HG03280 (cell line): ENCODE measurements at regions not wholly inside any gene's neighbourhood (a gene's known extent, or its start where the extent isn't known, plus 50 kb on each side); places are given as distances from the start of the nearest gene placed in this dataset.

Experiments
- ATAC-seq: cut with Tn5 transposase; IDR thresholded peaks from one replicate; pipeline ENCODE4 v1.9.1; 2021; ENCODE audit warnings: mild to moderate bottlenecking, moderate library complexity; ENCODE audit not compliant: unreplicated experiment

DNA sequence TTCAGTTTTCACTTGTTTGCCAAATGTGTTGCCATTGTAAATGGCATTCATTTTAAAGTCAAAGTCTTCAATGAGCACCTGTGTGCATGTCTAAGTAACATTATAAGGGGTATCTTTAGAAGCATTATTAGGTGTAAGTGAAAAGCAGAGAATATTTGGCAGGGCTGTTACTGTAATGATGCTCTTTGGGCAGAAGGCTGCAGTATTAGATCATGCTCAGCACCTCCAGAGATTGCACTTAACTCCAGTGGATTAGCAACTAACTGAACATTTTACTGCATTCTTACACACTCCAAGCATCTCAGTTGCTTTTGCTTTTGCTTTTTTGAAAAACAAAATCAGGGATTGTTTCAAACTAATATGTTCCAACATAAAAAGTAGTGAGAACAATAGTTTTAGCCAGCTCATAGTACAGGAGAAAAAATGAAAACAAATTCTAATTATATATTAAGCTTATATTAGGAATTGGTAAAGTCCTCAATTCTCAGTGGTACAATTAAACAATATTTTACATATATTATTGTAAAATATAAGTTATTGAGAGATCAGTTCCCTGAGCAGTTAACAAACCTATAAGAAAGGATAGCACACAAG is 1740.9 kb upstream of the CDH9 start:
- no peak for ATAC-seq

DNA sequence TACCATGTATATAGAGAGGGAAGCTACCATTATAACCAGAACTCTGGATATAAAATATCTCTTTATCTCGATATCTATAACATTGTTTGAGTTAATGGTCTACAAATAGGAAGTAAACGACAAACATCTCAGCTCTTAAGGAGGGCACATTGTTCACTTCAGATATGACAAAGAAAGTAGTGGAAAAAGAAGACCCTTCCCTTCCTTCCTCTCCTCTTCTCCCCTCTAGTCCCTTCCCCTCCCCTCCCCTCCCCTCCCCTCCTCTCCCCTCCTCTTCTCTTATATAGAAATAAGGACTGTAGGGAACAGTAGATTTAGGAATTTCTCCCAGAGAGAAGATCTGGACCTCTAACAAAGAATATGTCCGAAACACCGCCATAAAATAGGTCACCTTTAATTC is 1731.9 kb upstream of the CDH9 start:
- no peak for ATAC-seq

GRCh38 chr5:28766565-28767158 is 1728.3 kb upstream of the CDH9 start:
- no peak for ATAC-seq

DNA sequence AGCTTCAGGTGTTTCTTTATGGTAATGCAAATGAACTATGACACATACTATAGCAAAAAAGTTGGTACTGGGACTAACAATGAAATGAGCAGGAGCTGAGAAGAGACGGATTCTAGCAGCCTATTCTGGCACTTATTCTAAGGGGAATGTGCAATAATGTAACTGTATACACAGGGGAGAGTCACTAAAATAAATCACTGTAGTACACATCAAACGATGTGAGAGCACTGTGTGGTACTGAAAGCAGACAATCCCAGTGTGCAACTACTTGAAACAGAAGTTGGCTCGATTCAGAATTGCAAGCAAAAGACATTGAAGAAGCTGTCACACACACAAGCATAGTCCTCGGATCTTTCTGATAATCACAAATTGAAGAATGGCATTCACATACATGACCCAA is 1713.0 kb upstream of the CDH9 start:
- ATAC-seq: no peak

DNA sequence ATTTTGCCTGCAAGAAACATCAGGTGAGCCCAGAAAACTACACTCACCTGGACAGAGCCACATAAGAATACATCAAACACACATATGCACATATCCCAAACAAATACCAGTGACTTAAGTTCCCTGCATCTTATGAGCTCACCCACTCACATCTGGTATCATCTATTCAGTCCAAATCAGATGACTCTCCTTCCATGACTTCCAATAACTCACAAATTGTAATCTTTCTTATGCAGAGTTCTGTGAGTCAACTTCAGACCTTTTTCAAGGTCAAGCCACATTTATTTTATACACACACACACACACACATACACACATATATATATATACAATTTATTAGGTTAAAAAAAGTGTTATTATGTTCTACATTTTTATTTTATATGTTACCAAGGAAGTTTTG is 1711.9 kb upstream of the CDH9 start:
- ATAC-seq: no peak

DNA sequence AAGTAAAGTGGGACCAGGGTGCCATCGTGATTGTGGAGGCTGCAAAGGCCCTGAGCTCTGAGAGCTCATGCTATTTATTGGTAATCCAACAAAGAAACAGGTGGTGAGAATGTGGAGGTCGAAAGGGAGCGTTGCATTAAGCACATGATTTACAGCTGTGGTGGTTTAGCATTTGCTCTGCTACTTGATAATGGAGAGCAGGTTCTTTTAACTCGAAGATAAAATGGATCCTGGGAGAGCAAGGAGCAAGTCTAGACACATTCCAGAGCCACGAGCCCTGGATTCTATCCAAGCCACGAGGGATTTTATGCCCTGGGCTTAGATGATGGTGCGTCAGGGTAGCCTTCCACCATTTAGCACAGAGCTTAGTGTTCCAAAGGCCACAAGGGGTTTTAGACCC is 1710.1 kb upstream of the CDH9 start:
- ATAC-seq: no peak

DNA sequence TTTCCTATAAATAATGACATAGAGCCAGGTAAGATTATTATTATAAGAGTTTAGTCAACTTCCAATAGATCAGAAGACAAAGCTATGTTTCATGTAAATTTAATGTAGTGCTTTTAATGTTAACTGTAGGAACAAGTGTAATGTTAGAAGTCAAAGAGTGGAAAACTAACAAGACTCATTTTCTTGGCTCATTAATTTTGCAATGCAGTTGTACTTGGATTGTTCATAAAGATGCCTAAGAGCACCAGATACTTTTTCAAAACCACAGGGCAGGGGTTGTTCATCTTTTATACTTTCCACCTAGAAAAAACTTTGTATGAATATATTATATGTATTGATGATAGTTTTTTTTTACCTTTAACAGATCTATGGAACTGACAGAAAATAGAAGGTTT is 1705.3 kb upstream of the CDH9 start:
- no peak for ATAC-seq

DNA sequence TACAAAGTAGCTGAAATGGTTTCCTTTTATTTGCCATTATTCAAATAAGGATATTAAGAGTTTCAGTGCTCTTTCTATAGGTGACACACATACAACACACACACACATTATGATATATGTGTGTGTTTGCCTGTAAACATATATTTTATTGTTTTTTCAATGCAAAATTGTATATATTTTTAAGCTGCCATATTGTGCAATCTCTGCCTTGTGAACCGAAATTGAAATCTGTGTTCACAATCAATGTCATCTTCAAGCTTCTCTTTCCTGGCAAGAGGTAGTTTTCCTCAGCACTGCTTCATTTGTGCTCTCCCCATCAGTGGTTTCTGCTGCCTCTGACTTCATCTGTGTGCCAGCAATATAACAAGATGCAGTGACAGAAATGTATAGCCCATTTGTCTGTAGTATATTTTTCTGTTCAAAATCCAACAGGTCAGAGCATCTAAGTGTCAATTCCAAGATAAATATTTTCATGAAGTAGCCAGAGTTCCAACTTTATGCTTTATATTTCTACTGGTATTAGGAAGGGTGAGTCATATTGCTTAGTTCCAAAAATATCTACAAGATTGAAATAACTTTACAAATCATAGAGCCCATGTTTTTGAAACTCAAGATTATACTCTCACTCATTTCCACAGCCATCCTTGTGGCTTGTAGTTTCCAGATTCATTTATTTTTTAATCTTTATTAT is 1704.8 kb upstream of the CDH9 start:
- no peak for ATAC-seq

DNA sequence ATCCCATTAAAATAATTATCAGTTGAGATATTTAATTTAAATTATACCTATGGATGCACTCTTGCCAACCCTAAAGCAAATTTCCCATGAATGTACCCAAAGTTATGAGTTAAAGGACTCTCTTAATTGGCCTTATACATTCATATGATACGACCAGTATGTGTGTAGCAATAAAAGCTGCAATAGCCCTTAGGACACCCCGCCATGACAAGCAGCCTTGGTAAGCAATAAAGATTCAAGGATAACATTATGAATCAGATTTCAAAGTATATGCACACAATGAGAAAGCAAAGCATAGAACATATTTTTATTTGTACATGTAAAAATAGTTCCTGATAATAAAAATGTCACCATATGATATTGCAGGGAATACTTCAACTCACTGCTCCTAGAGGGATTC is 1699.3 kb upstream of the CDH9 start:
- ATAC-seq: no peak

GRCh38 chr5:28737222-28737621 is 1698.8 kb upstream of the CDH9 start:
- no peak for ATAC-seq

DNA sequence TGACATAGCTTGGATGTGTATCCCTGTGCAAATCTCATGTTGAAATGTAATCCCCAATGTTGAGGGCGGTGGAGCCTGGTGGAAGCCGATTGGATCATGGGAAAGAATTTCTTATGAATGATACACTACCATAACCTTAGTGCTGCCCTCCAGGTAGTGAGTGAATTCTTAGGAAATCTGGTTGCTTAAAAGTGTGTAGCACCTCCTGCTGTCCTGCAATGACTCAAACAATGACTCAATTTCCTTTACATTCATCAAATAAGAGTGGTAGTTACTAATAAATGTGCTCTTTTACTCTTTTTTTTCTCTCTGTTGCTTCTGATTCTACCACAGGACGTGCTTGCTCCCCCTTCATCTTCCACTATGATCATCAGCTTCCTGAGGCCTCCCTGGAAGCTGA is 1696.0 kb upstream of the CDH9 start:
- ATAC-seq: no peak

- no peak for ATAC-seq
Observed at GRCh38 chr5:28729067-28729466, 1690.7 kb upstream of the CDH9 start.

GRCh38 chr5:28726815-28727214 is 1688.4 kb upstream of the CDH9 start:
- ATAC-seq: no peak

DNA sequence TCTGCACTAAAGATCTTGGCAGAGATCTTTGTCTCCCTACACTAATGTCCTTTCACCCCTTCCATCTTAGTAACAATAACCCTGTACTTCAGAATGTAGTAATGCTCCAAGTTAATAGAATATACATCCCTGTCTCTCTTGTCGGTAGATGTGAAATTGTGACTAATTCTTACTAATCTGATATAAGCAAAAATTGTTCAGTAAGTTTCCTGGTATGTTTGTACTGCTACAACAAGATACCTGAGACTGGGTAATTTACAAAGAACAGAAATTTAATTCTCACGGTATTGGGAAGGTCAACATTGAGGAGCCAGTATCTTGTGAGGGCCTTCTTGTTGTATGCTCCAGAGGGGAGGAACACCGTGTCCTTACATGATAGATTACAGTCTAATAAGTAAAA is 1686.6 kb upstream of the CDH9 start:
- ATAC-seq: no peak

DNA sequence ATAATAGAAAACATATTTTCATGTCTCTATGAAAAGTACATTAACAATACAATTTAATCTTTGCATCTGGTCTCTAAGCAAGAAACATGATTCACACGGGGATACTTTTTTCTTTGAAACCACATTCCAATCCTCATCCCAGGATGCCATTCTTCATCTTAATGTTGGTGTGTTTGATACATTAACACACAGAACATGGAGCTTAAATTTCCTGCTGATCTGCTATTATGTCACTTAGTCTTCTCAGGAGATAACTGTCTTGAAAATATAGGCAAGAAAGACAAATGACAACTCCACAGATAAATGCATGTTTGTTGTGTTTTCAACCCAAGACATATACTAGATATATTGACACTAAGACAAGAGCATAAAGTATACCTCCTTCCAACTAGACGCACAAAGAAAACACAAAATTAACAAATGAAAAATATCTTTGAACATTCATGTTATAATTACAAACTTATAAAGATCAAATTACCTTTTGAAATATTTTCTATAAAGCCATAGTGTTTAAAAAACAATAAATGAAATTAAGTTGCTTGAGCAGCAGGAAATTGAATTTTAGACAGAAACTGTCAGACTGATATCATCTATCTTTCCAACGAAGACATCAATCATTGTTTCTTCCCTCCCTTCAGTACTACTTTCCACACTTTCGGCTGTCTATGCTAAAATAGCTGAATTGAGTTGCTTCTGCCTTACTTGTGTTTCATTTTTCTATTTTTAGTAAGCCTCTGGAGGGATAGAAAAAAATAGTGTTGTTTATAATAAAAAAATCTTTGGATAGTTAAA is 1676.7 kb upstream of the CDH9 start:
- ATAC-seq: no peak

GRCh38 chr5:28710360-28710759 is 1672.0 kb upstream of the CDH9 start:
- no peak for ATAC-seq

GRCh38 chr5:28708472-28708871 is 1670.1 kb upstream of the CDH9 start:
- no peak for ATAC-seq

GRCh38 chr5:28707706-28708105 is 1669.3 kb upstream of the CDH9 start:
- ATAC-seq: no peak

DNA sequence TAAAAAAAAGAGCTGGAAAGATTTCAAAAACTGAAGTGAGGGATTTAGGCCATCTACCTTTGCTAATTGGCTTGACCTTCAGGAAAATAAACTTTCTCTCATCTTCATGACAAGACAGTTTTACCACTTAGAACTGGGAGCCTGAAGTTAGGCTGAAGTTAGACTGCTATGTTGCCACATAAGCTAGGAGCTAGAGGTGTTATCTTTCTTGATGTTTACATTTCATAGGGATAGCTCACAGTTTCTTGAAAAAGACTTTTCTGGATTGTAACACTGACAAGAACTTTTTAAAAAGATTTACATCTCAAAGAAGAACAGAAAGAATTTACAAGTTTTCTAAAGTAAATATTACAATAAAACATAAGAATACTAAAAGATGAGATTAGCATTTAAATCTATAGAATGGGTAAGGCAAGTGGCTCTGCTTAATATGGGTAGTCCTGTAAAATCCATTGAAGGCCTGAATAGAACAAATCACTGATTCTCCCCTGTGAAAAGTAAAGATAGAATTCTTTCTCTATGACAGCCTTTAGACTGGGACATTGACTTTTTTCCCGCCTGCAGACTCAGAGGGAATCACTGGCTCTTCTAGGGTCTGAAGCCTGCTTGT is 1665.4 kb upstream of the CDH9 start:
- ATAC-seq: no peak

DNA sequence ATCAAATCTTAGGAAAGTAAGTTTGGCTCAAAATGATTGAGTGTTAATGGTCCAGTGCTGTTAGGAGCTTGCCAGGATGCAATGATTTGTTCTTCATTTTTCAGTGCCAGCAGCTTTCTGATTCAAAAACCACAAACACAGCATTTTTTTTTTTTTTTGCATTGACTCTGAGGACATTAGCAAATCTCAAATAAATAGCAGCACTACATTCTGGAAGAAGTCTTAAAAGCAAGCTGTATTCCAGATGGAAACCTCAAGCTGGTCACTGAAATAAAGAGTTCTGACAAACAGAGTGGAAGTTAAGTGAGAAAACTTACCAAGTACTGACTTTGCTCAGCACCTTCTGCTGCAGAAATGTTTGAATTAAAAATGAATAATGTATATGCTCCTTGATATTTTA is 1653.1 kb upstream of the CDH9 start:
- no peak for ATAC-seq

DNA sequence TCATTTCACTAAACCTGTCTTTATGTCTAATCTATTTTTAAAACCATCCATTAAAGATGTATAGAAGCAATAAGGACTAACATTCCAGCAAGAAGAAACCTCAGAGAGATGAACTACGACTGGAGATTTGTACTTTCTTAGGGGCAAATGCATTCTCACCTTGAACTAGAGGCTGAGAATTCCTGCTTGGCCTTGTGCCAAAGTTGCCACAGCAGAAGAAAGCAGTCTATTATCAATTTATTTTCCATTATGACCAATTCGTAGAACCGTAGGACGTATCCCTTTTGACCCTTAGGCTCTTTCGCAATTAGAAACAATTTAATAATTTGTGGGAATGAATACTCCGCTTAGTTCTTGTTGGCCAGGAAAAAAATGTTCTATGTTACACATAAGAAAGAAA is 1647.4 kb upstream of the CDH9 start:
- ATAC-seq: no peak
